Activated CD4-positive, alpha-beta T cell treated with anti-CD3 and anti-CD28 coated beads for 36 hours (primary cell): ENCODE measurements at regions not wholly inside any gene's neighbourhood (a gene's known extent, or its start where the extent isn't known, plus 50 kb on each side); places are given as distances from the start of the nearest gene placed in this dataset.

ENCODE experiments used
- ATAC-seq: fragments of 200-7000 bp; cut with Tn5 transposase; one replicate; pipeline ENCODE4 v1.10.0; 2021; ENCODE audit warnings: mild to moderate bottlenecking, moderate library complexity
- CTCF ChIA-PET: fragments of 350-600 bp; sonication (Branson Sonifier 250); formaldehyde crosslinking; loops from one replicate; lab custom pipeline; 2021; ENCODE audit warnings: antibody characterized with exemption; lab: Charles Lee
- POLR2A ChIA-PET: fragments of 350-600 bp; sonication (Branson Sonifier 250); formaldehyde crosslinking; loops from one replicate; lab custom pipeline; 2021; ENCODE audit warnings: antibody characterized with exemption, inconsistent platforms; lab: Charles Lee
- DNase-seq: peaks from one replicate; pipeline ENCODE4 v3.0.0-alpha.2; 2020
- H3K27ac Mint-ChIP-seq: one replicate; pipeline ENCODE4 v1.8.0; 2021; ENCODE audit warnings: mixed read lengths
- H3K27me3 Mint-ChIP-seq: one replicate; pipeline ENCODE4 v1.8.0; 2021; ENCODE audit warnings: mixed read lengths
- H3K36me3 Mint-ChIP-seq: one replicate; pipeline ENCODE4 v1.8.0; 2021; ENCODE audit warnings: low read depth, mixed read lengths
- H3K4me1 Mint-ChIP-seq: one replicate; pipeline ENCODE4 v1.8.0; 2021; ENCODE audit warnings: mixed read lengths
- H3K4me3 Mint-ChIP-seq: one replicate; pipeline ENCODE4 v1.8.0; 2021; ENCODE audit warnings: mild to moderate bottlenecking, moderate library complexity, mixed read lengths
- H3K9me3 Mint-ChIP-seq: one replicate; pipeline ENCODE4 v1.8.0; 2021; ENCODE audit warnings: low read depth, mixed read lengths
- intact Hi-C, 2 experiments: fragments of 100-400 bp; cut with DNase I in 1 of 2; cut with micrococcal nuclease in 1 of 2; formaldehyde crosslinking; loops; one replicate each; pipeline versions ENCODE4 v1.14.2 to v1.15.1; 2022 to 2024; cut with DNase I, micrococcal nuclease

- no peaks in the 10 kb centered on the region for H3K4me1 Mint-ChIP-seq
- H3K36me3 Mint-ChIP-seq, result no peaks in the 10 kb centered on the region
- no peak for DNase-seq
- no peak overlapping the region for H3K4me3 Mint-ChIP-seq
- peaks cover 4% of the 10 kb centered on the region for H3K9me3 Mint-ChIP-seq
- intact Hi-C loops, result no loop called here
- ATAC-seq, result no peak
- ChIA-PET CTCF (no interaction called here), POLR2A (no interaction called here)
- no peak overlapping the region for H3K27ac Mint-ChIP-seq
- no peaks in the 10 kb centered on the region for H3K27me3 Mint-ChIP-seq
These were observed 753.8 kb upstream of the TENM4 start for GRCh38 chr11:80194625-80195024.

DNA sequence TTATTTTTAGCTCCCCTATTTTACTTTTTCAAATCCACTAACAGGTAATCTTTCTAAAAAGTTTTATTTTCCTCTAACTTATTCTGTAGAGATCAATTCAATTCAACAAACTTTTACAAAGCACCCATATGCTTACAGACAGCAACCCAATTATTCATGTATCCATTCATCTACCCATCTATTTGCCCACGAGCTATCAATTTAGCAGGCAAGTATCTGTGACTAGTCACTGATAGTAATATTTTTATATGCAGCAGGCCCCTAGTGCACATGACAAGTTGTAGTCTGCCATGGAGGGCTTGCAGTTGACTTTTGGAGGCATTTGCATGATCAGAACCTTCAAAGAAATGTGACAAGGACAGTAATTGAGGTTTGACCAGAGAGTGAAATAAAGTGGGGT is 753.2 kb upstream of the TENM4 start:
- H3K4me1 Mint-ChIP-seq, result no peaks in the 10 kb centered on the region
- intact Hi-C loops, result no loop called here
- ChIA-PET CTCF (no interaction called here), POLR2A (no interaction called here)
- H3K9me3 Mint-ChIP-seq, result peaks cover 4% of the 10 kb centered on the region
- no peak overlapping the region for H3K27ac Mint-ChIP-seq
- DNase-seq (no peak), ATAC-seq (no peak)
- no peaks in the 10 kb centered on the region for H3K36me3 Mint-ChIP-seq
- no peaks in the 10 kb centered on the region for H3K27me3 Mint-ChIP-seq
- H3K4me3 Mint-ChIP-seq, result no peak overlapping the region

DNA sequence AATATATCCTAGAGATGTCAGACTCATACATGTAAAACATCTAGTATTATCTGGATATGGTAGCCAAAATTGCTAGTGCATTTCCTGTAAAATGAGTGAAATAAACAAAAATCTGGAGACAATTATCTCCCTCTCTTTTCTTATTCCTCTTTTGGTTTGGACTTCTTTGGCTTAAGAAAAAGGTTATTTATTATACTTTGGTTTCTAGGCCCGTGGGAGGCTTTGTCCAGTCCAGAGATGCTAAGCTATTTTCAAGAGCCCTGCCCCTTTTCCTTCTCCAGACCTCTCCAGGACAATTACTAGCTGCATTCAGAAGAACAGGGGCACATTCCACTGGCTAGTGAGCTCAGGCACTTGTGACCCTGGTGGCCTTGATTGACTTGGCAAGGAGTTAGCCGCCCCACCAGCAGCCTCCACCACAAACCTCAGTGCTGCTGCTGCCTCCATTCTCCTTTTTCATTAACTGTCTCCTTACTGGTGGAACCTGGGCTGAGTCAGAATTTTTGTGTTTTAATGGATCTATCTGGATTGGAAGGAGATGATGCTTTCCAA is 747.3 kb upstream of the TENM4 start:
- Mint-ChIP-seq H3K27ac (no peak overlapping the region), H3K27me3 (no peaks in the 10 kb centered on the region), H3K4me3 (no peak overlapping the region), H3K9me3 (peaks cover 6% of the 10 kb centered on the region), H3K4me1 (no peaks in the 10 kb centered on the region), H3K36me3 (no peaks in the 10 kb centered on the region)
- intact Hi-C loops, result no loop called here
- DNase-seq (no peak), ATAC-seq (no peak)
- ChIA-PET CTCF (no interaction called here), POLR2A (no interaction called here)

DNA sequence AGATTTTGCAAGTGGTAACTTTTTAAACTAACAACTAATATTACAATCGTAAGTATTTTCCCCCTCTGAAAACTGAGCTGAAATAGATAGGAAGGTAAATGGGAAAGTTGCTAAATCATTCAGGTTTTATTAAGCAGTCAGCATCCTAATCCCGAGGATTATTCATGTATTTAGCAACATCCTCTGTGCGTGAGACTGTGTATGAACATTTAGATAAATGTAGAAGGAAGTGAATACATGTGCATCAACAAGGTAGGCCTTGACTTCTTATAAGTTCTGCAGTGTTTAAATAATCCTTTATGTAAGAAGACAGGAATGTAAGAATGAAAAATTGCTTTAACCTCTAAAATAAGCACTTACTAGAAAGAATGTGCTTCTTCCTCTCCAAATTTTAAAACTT is 745.9 kb upstream of the TENM4 start:
- ATAC-seq, result no peak
- Mint-ChIP-seq H3K4me1 (no peaks in the 10 kb centered on the region), H3K36me3 (no peaks in the 10 kb centered on the region), H3K27ac (no peak overlapping the region), H3K27me3 (no peaks in the 10 kb centered on the region), H3K4me3 (no peak overlapping the region), H3K9me3 (peaks cover 3% of the 10 kb centered on the region)
- no peak for DNase-seq
- intact Hi-C loops, result no loop called here
- ChIA-PET CTCF (interaction anchor here (0.7 kb wide), 1 partner anchor 1635 kb away, joined by 4 read pairs; no protein-coding TSS in a partner anchor), POLR2A (no interaction called here)

DNA sequence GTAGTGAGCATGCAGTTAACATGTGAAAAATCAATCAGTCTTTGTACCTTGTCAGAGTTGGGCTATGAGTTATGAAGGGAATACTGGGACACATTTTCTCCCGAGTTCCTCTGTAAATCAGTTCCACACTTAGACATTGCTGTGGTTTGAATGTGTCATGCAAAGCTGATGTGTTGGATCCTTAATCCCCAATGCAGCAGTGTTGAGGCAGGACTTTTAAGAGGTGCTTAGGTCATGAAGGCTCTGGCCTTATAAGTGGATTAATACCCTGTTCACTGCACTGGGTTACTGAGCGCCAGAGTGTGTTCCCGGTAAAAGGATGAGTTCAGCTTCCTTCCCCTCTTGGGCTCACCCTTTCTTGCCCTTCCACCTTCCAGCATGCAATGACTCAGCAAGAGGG is 742.1 kb upstream of the TENM4 start:
- ChIA-PET POLR2A (no interaction called here), CTCF (no interaction called here)
- Mint-ChIP-seq H3K4me1 (no peaks in the 10 kb centered on the region), H3K4me3 (no peak overlapping the region), H3K36me3 (no peaks in the 10 kb centered on the region), H3K27me3 (no peaks in the 10 kb centered on the region), H3K27ac (no peak overlapping the region), H3K9me3 (peaks cover 14% of the 10 kb centered on the region)
- ATAC-seq, result no peak
- no peak for DNase-seq
- intact Hi-C loops, result no loop called here

GRCh38 chr11:80173371-80174136 is 732.7 kb upstream of the TENM4 start:
- no peaks in the 10 kb centered on the region for H3K4me1 Mint-ChIP-seq
- H3K4me3 Mint-ChIP-seq, result no peak overlapping the region
- intact Hi-C loops, result no loop called here
- no peaks in the 10 kb centered on the region for H3K27me3 Mint-ChIP-seq
- DNase-seq (no peak), ATAC-seq (no peak)
- CTCF ChIA-PET, result interaction anchor here (0.6 to 1.4 kb wide), 4 partner anchors 10 to 379 kb away, joined by 3 read pairs; no protein-coding TSS in a partner anchor
- no peaks in the 10 kb centered on the region for H3K36me3 Mint-ChIP-seq
- peaks cover 24% of the 10 kb centered on the region for H3K9me3 Mint-ChIP-seq
- no peak overlapping the region for H3K27ac Mint-ChIP-seq
- POLR2A ChIA-PET, result interaction anchor here (0.6 kb wide), 1 partner anchor 24 kb away, joined by 3 read pairs; no protein-coding TSS in a partner anchor

- no peak for DNase-seq
- Mint-ChIP-seq H3K27me3 (no peaks in the 10 kb centered on the region), H3K27ac (no peak overlapping the region), H3K9me3 (peaks cover 22% of the 10 kb centered on the region), H3K4me3 (no peak overlapping the region), H3K36me3 (no peaks in the 10 kb centered on the region), H3K4me1 (no peaks in the 10 kb centered on the region)
- CTCF ChIA-PET, result no interaction called here
- POLR2A ChIA-PET, result no interaction called here
- no peak for ATAC-seq
- intact Hi-C loops, result no loop called here
These were observed 728.0 kb upstream of the TENM4 start for GRCh38 chr11:80168796-80169195.

DNA sequence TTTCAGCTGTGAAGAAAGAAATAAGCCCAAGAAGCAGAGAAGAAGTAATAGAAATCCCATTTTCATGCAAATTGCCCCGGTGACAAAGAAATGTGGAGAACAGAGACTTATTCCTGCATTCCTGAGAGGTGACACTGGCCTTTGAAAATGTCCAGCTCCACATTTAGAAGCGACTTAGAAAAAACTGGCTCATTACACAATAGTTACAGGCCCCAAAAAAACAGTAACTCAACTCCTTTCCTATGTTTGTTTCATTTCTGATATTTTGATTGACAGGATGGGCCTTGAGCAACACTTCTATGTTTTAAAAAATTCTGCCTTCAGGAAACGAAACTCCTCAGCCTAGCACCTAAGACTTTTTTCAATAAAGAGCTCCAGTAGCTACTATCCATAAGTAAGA is 726.9 kb upstream of the TENM4 start:
- H3K9me3 Mint-ChIP-seq, result peaks cover 22% of the 10 kb centered on the region
- POLR2A ChIA-PET, result no interaction called here

GRCh38 chr11:80165744-80166143 is 724.9 kb upstream of the TENM4 start:
- H3K27ac Mint-ChIP-seq, result no peak overlapping the region
- CTCF ChIA-PET, result no interaction called here
- intact Hi-C loops, result no loop called here
- no peak overlapping the region for H3K4me3 Mint-ChIP-seq
- DNase-seq, result no peak
- H3K4me1 Mint-ChIP-seq, result no peaks in the 10 kb centered on the region
- ATAC-seq, result no peak
- peaks cover 8% of the 10 kb centered on the region for H3K9me3 Mint-ChIP-seq
- H3K27me3 Mint-ChIP-seq, result no peaks in the 10 kb centered on the region
- no peaks in the 10 kb centered on the region for H3K36me3 Mint-ChIP-seq
- POLR2A ChIA-PET, result no interaction called here

More for the DNA sequence above, 726.9 kb upstream of the TENM4 start:
- H3K27ac Mint-ChIP-seq, result no peak overlapping the region
- no peak overlapping the region for H3K4me3 Mint-ChIP-seq
- H3K4me1 Mint-ChIP-seq, result no peaks in the 10 kb centered on the region
- no peaks in the 10 kb centered on the region for H3K27me3 Mint-ChIP-seq
- ATAC-seq (no peak), DNase-seq (no peak)
- no peaks in the 10 kb centered on the region for H3K36me3 Mint-ChIP-seq
- intact Hi-C loops, result no loop called here
- CTCF ChIA-PET, result no interaction called here

GRCh38 chr11:80163441-80163840 is 722.6 kb upstream of the TENM4 start:
- Mint-ChIP-seq H3K27ac (no peak overlapping the region), H3K27me3 (no peaks in the 10 kb centered on the region), H3K4me3 (no peak overlapping the region), H3K36me3 (no peaks in the 10 kb centered on the region), H3K9me3 (peaks cover 2% of the 10 kb centered on the region), H3K4me1 (no peaks in the 10 kb centered on the region)
- intact Hi-C loops, result no loop called here
- DNase-seq, result no peak
- no peak for ATAC-seq
- ChIA-PET POLR2A (no interaction called here), CTCF (interaction anchor here (0.7 to 1.1 kb wide), 3 partner anchors 10 to 1360 kb away, joined by 3 read pairs; no protein-coding TSS in a partner anchor)

DNA sequence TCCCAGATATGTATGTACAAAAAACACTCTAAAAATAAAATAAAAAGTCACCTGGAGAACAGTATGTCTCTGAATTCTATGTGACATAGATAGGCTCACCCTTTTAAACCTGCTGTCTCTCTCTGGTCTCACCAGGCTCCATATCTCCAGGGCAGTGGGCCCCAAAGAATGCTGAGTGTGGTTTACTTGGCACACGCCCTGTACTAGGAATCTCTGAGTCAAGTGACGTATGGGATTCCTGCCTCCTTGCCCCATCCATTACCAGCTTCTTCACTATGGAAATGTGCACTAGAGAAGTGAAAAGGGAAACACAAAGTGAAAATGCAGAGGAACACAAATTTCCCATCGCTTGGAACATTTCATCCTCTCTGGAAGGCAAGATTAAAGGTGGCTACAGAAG is 722.2 kb upstream of the TENM4 start:
- Mint-ChIP-seq H3K4me1 (no peaks in the 10 kb centered on the region), H3K9me3 (peaks cover 2% of the 10 kb centered on the region), H3K27me3 (no peaks in the 10 kb centered on the region), H3K27ac (no peak overlapping the region), H3K36me3 (no peaks in the 10 kb centered on the region), H3K4me3 (no peak overlapping the region)
- intact Hi-C loops, result no loop called here
- POLR2A ChIA-PET, result no interaction called here
- CTCF ChIA-PET, result interaction anchor here (0.7 to 1.1 kb wide), 3 partner anchors 10 to 1359 kb away, joined by 3 read pairs; no protein-coding TSS in a partner anchor
- no peak for ATAC-seq
- DNase-seq, result no peak

- Mint-ChIP-seq H3K27me3 (no peaks in the 10 kb centered on the region), H3K9me3 (peaks cover 2% of the 10 kb centered on the region), H3K4me3 (no peak overlapping the region), H3K4me1 (no peaks in the 10 kb centered on the region), H3K36me3 (no peaks in the 10 kb centered on the region), H3K27ac (no peak overlapping the region)
- intact Hi-C loops, result no loop called here
- CTCF ChIA-PET, result no interaction called here
- DNase-seq (no peak), ATAC-seq (no peak)
- POLR2A ChIA-PET, result interaction anchor here (0.5 kb wide), 1 partner anchor 9 kb away, joined by 3 read pairs; no protein-coding TSS in a partner anchor
These were observed 721.6 kb upstream of the TENM4 start for GRCh38 chr11:80162387-80162786.
